ENCODE measurements at regions not wholly inside any gene's neighbourhood (a gene's known extent, or its start where the extent isn't known, plus 50 kb on each side); places are given as distances from the start of the nearest gene placed in this dataset.

DNA sequence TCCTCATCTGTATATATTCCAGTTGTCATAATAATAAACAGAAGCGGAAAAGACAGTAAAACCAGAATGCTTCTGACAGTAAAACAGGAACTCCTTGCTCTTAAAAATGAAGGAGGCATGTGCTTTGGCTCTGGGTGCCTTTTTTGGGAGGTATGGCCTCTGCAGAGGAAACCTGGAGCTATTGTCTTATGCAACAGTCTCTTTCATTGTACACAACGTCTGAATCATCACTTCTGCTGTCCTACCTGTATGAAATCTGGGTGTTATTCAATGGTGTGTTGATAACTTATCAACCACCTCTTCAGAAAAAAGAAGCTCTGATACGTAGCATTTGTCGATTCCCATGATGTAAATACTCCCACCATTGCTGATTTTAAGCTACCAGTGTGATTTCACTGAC, 64.8 kb downstream of the CDCA7 start:
- Histone ChIP-seq H3K4me1 (ENCODE audit: control insufficient read depth, insufficient read depth, low read length) (peaks cover 9% of the 10 kb centered on the region), H3K27ac (ENCODE audit: low read depth, low read length) (no peak overlapping the region), H3K36me3 (ENCODE audit: control insufficient read depth, insufficient read depth, low read length) (no peaks in the 10 kb centered on the region), H3K27me3 (ENCODE audit: control insufficient read depth, insufficient read depth, low read length) (no peaks in the 10 kb centered on the region), H3K4me3 (ENCODE audit: low read depth, low read length) (no peak overlapping the region), H3K9me3 (ENCODE audit: control insufficient read depth, insufficient read depth, low read length) (no peaks in the 10 kb centered on the region)
- no peak for DNase-seq (ENCODE audit: low read depth in 4 of 6, low spot score in 6 of 6)
- WGBS (ENCODE audit: insufficient coverage): no CpG with 5 or more reads among the region's 4 CpGs

DNA sequence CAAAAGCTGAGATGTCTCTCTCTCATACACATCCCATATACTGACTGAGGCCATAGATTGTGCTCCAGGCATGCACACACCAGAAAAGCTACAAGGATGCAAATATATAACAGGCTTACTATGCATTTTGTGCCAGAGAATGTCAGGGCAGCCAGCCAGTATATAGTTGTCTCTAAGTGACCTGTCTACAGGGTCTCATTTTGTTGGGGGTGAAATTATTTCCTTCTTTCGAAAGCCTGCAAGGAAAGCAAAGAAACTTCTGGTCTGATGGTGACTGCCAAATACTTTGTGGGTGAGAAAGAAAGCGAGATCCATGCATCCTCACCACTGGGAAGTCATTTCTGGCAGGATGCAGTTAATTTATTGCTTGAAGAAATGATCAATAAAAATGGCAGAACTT, 70.2 kb downstream of the CDCA7 start:
- peak in 1 of 6 donors; percentile 20 for DNase-seq (ENCODE audit: low read depth in 4 of 6, low spot score in 6 of 6)
- 59% methylated on average over 2 of the region's 2 CpGs for WGBS (ENCODE audit: insufficient coverage)
- no peak overlapping the region for H3K27ac ChIP-seq (ENCODE audit: low read depth, low read length)
- H3K36me3 ChIP-seq (ENCODE audit: control insufficient read depth, insufficient read depth, low read length): no peaks in the 10 kb centered on the region
- no peaks in the 10 kb centered on the region for H3K9me3 ChIP-seq (ENCODE audit: control insufficient read depth, insufficient read depth, low read length)
- no peak overlapping the region for H3K4me3 ChIP-seq (ENCODE audit: low read depth, low read length)
- no peaks in the 10 kb centered on the region for H3K27me3 ChIP-seq (ENCODE audit: control insufficient read depth, insufficient read depth, low read length)
- H3K4me1 ChIP-seq (ENCODE audit: control insufficient read depth, insufficient read depth, low read length): no peaks in the 10 kb centered on the region

DNA sequence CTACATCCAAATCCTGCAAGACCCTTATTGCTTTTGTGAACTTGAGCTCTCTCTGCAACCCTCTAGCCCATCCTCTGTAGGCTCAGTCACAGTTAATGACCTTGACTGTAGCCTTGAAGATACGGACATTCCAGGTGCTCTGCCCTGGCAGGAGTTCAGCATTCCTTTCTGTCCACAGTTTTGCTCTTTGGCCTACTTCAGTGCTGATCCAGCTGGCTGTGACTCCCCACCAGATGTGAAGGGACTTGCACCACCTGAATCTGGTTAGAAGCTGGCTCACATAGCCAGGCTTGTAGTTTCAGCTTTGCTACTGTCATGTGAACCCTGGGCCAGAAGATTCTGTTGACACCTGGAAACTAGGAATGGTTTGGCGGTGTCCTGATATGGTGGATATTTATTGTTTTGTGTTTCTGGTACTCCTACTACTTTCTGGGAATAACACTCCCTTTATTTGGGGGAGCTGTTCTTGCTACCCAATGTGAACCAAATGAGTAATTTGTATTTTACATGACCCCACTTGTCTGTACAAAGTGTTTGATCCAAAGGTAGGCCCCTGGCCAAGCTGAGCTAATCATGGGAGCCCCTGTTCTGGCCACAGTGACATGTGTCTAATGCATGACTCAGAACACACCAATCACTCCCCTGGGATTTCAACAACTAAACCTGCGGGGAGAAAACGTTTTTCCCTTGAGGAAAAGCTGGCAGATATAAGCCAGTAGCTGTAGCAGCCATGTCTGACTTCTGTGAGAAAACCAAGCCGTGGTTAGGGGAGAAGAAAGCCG, 73.4 kb downstream of the CDCA7 start:
- Histone ChIP-seq H3K27me3 (ENCODE audit: control insufficient read depth, insufficient read depth, low read length) (no peaks in the 10 kb centered on the region), H3K36me3 (ENCODE audit: control insufficient read depth, insufficient read depth, low read length) (no peaks in the 10 kb centered on the region), H3K9me3 (ENCODE audit: control insufficient read depth, insufficient read depth, low read length) (no peaks in the 10 kb centered on the region), H3K27ac (ENCODE audit: low read depth, low read length) (no peak overlapping the region), H3K4me3 (ENCODE audit: low read depth, low read length) (no peak overlapping the region), H3K4me1 (ENCODE audit: control insufficient read depth, insufficient read depth, low read length) (no peaks in the 10 kb centered on the region)
- peak in 1 of 6 donors; percentile 20 for DNase-seq (ENCODE audit: low read depth in 4 of 6, low spot score in 6 of 6)
- WGBS (ENCODE audit: insufficient coverage): 85% methylated on average over 5 of the region's 6 CpGs

DNA sequence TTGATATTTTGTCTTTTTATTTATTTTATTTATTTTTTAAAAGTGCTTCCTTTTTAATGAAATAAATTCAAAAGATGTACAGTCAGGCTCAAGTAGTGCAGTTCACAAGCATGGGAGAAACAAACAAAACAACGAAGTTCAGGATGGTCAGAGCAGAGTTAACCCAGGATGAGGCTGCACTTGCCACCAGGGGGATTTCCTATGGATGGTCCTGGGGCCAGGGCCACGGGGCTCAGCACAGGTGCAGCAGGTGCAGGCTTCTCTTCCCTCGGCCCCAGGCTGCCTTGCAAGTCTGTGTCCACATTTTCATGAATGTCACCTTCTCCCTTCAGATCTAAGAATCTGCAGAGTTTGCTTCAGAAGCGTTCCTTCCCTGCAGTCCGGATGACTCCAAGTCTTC, 76.5 kb downstream of the CDCA7 start:
- Histone ChIP-seq H3K9me3 (ENCODE audit: control insufficient read depth, insufficient read depth, low read length) (no peaks in the 10 kb centered on the region), H3K36me3 (ENCODE audit: control insufficient read depth, insufficient read depth, low read length) (no peaks in the 10 kb centered on the region), H3K27me3 (ENCODE audit: control insufficient read depth, insufficient read depth, low read length) (no peaks in the 10 kb centered on the region), H3K4me3 (ENCODE audit: low read depth, low read length) (no peak overlapping the region), H3K4me1 (ENCODE audit: control insufficient read depth, insufficient read depth, low read length) (no peaks in the 10 kb centered on the region), H3K27ac (ENCODE audit: low read depth, low read length) (no peak overlapping the region)
- no peak for DNase-seq (ENCODE audit: low read depth in 4 of 6, low spot score in 6 of 6)
- WGBS (ENCODE audit: insufficient coverage): 71% methylated on average over 5 of the region's 5 CpGs

DNA sequence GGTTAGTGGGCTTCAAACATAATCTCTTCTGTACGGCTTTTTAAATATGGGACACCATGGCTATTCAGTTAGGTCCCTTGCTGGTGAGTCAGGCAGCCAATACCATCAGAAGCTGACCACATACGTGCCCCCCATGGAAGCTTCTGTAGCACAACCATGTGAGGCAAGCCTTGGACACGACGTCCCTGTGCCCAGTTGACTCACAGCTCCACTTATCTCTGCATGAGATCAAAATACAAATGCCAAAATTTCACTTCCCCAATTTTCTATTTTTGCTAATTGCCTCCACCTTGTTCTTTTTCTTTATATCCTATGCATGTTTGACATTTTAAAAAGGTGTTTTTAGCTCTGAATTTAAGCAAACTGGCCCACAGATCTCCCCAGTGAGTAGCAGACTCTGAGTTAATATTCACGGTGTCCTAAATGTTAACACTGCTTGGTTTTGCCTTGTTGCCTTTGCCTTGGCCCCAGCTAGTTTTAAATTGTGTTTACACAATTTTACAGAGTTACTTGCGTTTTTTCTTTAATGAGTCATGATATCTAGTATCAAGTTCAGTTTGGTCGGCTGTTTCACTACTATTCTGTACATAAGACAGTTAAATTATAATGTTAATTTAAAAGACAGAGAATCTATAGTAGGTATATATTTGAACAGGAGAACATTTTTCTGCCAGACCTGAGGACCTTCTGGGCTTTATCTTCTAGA, 77.5 kb downstream of the CDCA7 start:
- 87% methylated on average over 2 of the region's 7 CpGs for WGBS (ENCODE audit: insufficient coverage)
- DNase-seq (ENCODE audit: low read depth in 4 of 6, low spot score in 6 of 6): no peak
- no peaks in the 10 kb centered on the region for H3K36me3 ChIP-seq (ENCODE audit: control insufficient read depth, insufficient read depth, low read length)

DNA sequence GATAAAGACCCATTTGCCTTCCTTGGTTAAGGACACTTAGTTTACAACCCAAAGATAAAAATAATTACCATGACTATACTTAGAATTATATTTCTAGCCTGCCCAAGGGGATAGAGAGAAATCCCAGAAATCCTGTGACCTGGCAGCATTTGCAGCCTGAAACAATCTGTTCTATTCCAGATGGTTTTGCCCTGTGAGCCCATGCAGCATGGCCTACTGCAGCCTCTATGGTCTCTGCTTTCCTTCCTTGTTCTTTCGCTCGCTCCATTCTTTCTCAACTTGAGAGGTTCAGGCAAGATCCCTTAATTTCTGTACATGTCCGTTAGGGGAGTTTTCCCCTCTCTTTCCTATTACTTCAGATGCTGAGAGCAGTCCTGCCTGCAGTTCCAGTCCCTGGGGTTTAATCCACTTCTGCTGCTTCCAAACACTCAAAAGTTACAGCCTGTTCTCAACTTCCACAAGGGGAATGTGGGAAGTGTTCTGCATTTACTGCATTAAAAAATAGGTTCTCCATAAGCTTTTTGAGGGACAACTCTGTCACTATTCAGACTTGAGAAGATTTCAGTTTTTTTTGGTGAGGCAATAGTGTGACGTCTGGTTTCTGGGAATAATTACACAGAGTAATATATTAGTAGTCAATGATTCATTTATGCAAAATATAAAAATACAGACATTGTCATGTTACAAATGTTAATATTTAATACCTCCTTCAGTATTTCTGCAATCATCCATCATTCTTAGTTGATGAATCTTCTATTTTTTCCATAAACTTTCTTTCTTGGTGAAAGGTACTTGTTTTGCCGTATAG, 80.3 kb downstream of the CDCA7 start:
- no peak for DNase-seq (ENCODE audit: low read depth in 4 of 6, low spot score in 6 of 6)
- WGBS (ENCODE audit: insufficient coverage): 90% methylated on average over 2 of the region's 5 CpGs

More for the DNA sequence above, 77.5 kb downstream of the CDCA7 start:
- no peaks in the 10 kb centered on the region for H3K4me1 ChIP-seq (ENCODE audit: control insufficient read depth, insufficient read depth, low read length)
- no peak overlapping the region for H3K4me3 ChIP-seq (ENCODE audit: low read depth, low read length)
- H3K27ac ChIP-seq (ENCODE audit: low read depth, low read length): no peak overlapping the region
- H3K9me3 ChIP-seq (ENCODE audit: control insufficient read depth, insufficient read depth, low read length): no peaks in the 10 kb centered on the region
- no peaks in the 10 kb centered on the region for H3K27me3 ChIP-seq (ENCODE audit: control insufficient read depth, insufficient read depth, low read length)

DNA sequence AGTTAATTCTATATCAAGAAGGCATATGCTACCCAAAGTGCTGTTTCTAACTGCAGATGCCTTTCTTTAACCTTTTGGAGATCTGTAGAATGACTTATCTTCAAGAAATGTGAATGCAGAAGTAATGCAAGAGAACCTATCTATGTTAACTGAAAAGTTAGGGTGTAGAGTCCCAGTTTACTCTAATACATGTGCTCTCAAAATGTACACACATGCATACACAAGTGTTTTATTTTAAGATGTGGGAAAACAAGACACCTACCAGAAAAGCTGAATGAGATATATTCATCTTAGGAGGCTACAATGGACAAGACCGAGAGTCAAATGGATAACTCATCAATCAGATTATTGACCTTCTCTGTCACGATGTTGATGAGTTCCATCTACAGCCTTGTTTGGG, 80.9 kb downstream of the CDCA7 start:
- WGBS (ENCODE audit: insufficient coverage): no CpG with 5 or more reads among the region's 2 CpGs
- Histone ChIP-seq H3K27me3 (ENCODE audit: control insufficient read depth, insufficient read depth, low read length) (no peaks in the 10 kb centered on the region), H3K27ac (ENCODE audit: low read depth, low read length) (no peak overlapping the region), H3K4me3 (ENCODE audit: low read depth, low read length) (no peak overlapping the region), H3K4me1 (ENCODE audit: control insufficient read depth, insufficient read depth, low read length) (no peaks in the 10 kb centered on the region), H3K9me3 (ENCODE audit: control insufficient read depth, insufficient read depth, low read length) (no peaks in the 10 kb centered on the region), H3K36me3 (ENCODE audit: control insufficient read depth, insufficient read depth, low read length) (no peaks in the 10 kb centered on the region)
- DNase-seq (ENCODE audit: low read depth in 4 of 6, low spot score in 6 of 6): no peak

More for the DNA sequence above, 80.3 kb downstream of the CDCA7 start:
- Histone ChIP-seq H3K4me3 (ENCODE audit: low read depth, low read length) (no peak overlapping the region), H3K36me3 (ENCODE audit: control insufficient read depth, insufficient read depth, low read length) (no peaks in the 10 kb centered on the region), H3K27me3 (ENCODE audit: control insufficient read depth, insufficient read depth, low read length) (no peaks in the 10 kb centered on the region), H3K4me1 (ENCODE audit: control insufficient read depth, insufficient read depth, low read length) (no peaks in the 10 kb centered on the region), H3K9me3 (ENCODE audit: control insufficient read depth, insufficient read depth, low read length) (no peaks in the 10 kb centered on the region), H3K27ac (ENCODE audit: low read depth, low read length) (no peak overlapping the region)

DNA sequence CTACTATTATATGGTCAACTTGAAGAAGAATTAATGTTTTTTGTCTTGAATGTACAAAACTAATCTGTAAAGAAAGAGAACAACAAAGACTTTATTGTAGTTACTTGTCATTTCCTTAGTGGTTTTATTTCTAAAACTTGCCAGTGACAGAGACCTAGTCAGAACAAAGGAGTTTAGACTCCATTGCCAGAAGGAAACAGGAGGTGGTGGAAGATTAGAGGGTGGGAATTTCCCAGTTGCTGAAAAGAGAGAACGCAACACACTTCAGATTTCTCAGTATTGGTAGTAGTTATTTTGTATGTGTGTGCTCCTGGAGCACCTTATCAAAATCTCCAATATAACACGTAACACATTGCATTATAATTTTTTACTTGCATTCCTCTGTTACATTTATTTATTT, 81.4 kb downstream of the CDCA7 start:
- no CpG with 5 or more reads among the region's 2 CpGs for WGBS (ENCODE audit: insufficient coverage)
- H3K27me3 ChIP-seq (ENCODE audit: control insufficient read depth, insufficient read depth, low read length): no peaks in the 10 kb centered on the region
- H3K4me3 ChIP-seq (ENCODE audit: low read depth, low read length): no peak overlapping the region
- DNase-seq (ENCODE audit: low read depth in 4 of 6, low spot score in 6 of 6): no peak
- no peak overlapping the region for H3K27ac ChIP-seq (ENCODE audit: low read depth, low read length)
- no peaks in the 10 kb centered on the region for H3K36me3 ChIP-seq (ENCODE audit: control insufficient read depth, insufficient read depth, low read length)
- no peaks in the 10 kb centered on the region for H3K9me3 ChIP-seq (ENCODE audit: control insufficient read depth, insufficient read depth, low read length)
- no peaks in the 10 kb centered on the region for H3K4me1 ChIP-seq (ENCODE audit: control insufficient read depth, insufficient read depth, low read length)

DNA sequence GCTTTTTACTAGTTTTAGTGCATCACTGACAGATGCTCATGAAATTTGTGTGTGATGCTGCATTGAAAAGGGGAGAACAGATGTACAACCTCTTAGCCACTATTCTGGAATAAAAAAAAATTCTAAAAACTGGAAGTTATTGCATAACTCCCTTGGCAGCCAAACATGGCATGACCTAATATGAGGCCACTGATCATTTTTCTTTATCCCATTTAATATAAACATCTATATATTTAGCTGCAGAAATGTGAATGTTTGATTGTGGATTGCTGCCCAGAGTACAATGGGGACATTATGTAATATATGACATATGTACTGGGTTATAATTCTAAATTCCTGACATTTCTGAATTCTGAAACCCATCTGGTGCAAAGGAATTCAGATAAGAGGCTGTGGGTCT, 86.5 kb downstream of the CDCA7 start:
- DNase-seq (ENCODE audit: low read depth in 4 of 6, low spot score in 6 of 6): no peak
- Histone ChIP-seq H3K4me1 (ENCODE audit: control insufficient read depth, insufficient read depth, low read length) (no peaks in the 10 kb centered on the region), H3K4me3 (ENCODE audit: low read depth, low read length) (no peak overlapping the region), H3K36me3 (ENCODE audit: control insufficient read depth, insufficient read depth, low read length) (no peaks in the 10 kb centered on the region), H3K27me3 (ENCODE audit: control insufficient read depth, insufficient read depth, low read length) (no peaks in the 10 kb centered on the region), H3K27ac (ENCODE audit: low read depth, low read length) (no peak overlapping the region), H3K9me3 (ENCODE audit: control insufficient read depth, insufficient read depth, low read length) (no peaks in the 10 kb centered on the region)

Measured in spinal cord (tissue), 9 donors.